ENCODE measurements at regions not wholly inside any gene's neighbourhood (a gene's known extent, or its start where the extent isn't known, plus 50 kb on each side); places are given as distances from the start of the nearest gene placed in this dataset.

GRCh38 chr2:39871291-39871761, 92.3 kb upstream of the THUMPD2 start:
- TF ChIP-seq CTCF (IDR thresholded peaks at IDR 0.05) (no peak), EZH2 (IDR thresholded peaks at IDR 0.05; ENCODE audit: borderline replicate concordance, insufficient read depth, low read depth, low read length, poor library complexity, severe bottlenecking) (no peak)

Data from B cell (primary cell).